ENCODE measurements at regions not wholly inside any gene's neighbourhood (a gene's known extent, or its start where the extent isn't known, plus 50 kb on each side); places are given as distances from the start of the nearest gene placed in this dataset.

DNA sequence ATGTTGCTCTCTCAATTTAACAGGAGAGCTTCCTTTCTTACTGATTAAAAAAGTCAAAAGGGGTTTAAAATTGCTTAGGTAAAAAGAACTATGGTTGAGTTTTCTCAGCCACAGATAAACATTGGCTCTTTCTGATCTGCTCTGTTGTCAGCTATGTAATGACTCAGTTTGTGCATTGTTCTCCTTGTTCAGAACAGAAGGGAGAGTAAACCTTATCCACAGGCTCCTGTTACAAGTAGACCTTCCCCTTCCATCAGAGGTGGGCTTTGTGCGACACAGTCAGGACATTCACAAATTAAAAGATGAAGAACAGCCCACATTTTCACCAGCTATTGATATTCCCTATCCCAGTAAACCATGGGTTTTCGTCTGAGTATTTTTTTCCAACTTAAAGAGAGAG lies 236.3 kb upstream of the SEMA6A start:
- TF ChIP-seq POLR2AphosphoS5 (IDR thresholded peaks at IDR 0.05), result no peak
- TF ChIP-seq, protein P1, sequence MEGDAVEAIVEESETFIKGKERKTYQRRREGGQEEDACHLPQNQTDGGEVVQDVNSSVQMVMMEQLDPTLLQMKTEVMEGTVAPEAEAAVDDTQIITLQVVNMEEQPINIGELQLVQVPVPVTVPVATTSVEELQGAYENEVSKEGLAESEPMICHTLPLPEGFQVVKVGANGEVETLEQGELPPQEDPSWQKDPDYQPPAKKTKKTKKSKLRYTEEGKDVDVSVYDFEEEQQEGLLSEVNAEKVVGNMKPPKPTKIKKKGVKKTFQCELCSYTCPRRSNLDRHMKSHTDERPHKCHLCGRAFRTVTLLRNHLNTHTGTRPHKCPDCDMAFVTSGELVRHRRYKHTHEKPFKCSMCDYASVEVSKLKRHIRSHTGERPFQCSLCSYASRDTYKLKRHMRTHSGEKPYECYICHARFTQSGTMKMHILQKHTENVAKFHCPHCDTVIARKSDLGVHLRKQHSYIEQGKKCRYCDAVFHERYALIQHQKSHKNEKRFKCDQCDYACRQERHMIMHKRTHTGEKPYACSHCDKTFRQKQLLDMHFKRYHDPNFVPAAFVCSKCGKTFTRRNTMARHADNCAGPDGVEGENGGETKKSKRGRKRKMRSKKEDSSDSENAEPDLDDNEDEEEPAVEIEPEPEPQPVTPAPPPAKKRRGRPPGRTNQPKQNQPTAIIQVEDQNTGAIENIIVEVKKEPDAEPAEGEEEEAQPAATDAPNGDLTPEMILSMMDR (IDR thresholded peaks at IDR 0.05; ENCODE audit: poor library complexity, severe bottlenecking), result no peak
- no peak for TF ChIP-seq EP300 (conservative IDR thresholded peaks at IDR 0.05; ENCODE audit: poor library complexity, severe bottlenecking)
- no peak for TF ChIP-seq MXI1 (conservative IDR thresholded peaks at IDR 0.05; ENCODE audit: poor library complexity, severe bottlenecking)
- no peak for TF ChIP-seq RAD21 (conservative IDR thresholded peaks at IDR 0.05)
- TF ChIP-seq, protein P2, sequence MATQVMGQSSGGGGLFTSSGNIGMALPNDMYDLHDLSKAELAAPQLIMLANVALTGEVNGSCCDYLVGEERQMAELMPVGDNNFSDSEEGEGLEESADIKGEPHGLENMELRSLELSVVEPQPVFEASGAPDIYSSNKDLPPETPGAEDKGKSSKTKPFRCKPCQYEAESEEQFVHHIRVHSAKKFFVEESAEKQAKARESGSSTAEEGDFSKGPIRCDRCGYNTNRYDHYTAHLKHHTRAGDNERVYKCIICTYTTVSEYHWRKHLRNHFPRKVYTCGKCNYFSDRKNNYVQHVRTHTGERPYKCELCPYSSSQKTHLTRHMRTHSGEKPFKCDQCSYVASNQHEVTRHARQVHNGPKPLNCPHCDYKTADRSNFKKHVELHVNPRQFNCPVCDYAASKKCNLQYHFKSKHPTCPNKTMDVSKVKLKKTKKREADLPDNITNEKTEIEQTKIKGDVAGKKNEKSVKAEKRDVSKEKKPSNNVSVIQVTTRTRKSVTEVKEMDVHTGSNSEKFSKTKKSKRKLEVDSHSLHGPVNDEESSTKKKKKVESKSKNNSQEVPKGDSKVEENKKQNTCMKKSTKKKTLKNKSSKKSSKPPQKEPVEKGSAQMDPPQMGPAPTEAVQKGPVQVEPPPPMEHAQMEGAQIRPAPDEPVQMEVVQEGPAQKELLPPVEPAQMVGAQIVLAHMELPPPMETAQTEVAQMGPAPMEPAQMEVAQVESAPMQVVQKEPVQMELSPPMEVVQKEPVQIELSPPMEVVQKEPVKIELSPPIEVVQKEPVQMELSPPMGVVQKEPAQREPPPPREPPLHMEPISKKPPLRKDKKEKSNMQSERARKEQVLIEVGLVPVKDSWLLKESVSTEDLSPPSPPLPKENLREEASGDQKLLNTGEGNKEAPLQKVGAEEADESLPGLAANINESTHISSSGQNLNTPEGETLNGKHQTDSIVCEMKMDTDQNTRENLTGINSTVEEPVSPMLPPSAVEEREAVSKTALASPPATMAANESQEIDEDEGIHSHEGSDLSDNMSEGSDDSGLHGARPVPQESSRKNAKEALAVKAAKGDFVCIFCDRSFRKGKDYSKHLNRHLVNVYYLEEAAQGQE (IDR thresholded peaks at IDR 0.05; ENCODE audit: borderline replicate concordance), result no peak
- no peak for TF ChIP-seq EZH2 (IDR thresholded peaks at IDR 0.05; ENCODE audit: borderline replicate concordance, insufficient read depth, low read length, poor library complexity, severe bottlenecking)
- no peak for TF ChIP-seq SMC3 (conservative IDR thresholded peaks at IDR 0.05; ENCODE audit: poor library complexity)
- TF ChIP-seq TAF1 (IDR thresholded peaks at IDR 0.05; ENCODE audit: low read depth), result no peak
- H2AFZ ChIP-seq (ENCODE audit: low read depth, low read length), result no peak overlapping the region

DNA sequence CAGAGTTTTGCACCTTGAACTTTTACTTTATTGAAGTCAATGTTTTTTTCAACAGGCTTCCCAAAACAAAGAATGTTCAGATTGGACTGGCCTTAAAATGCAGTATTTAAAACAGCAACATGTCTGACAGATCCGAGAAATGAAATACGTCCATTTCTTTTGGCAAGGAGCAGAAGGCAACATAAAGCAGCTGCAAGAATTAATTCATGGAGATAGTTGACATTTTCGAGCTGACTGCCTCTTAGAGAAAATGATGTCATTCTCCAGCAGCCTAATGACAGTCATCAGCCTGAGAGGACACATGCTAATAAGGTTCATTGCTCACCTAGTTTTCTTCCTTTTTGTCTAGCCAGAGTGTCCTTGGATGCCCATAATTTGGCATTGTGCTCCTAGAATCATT lies 232.2 kb upstream of the SEMA6A start:
- Histone ChIP-seq H3K27me3 (ENCODE audit: insufficient read depth, low read depth, low read length) (no peaks in the 10 kb centered on the region), H3K36me3 (ENCODE audit: insufficient read depth, low read length) (no peaks in the 10 kb centered on the region), H3F3A (ENCODE audit: insufficient read depth, low read length, poor library complexity, severe bottlenecking) (no peaks in the 10 kb centered on the region), H3K9me2 (ENCODE audit: insufficient read depth, low read length) (no peaks in the 10 kb centered on the region), H3K27ac (ENCODE audit: low read length) (peak overlapping the region; percentile 32), H3K4me3 (ENCODE audit: low read length) (peak overlapping the region; percentile 23), H3K9ac (ENCODE audit: low read length) (no peak overlapping the region), H2AFZ (ENCODE audit: low read depth, low read length) (no peak overlapping the region), H3K79me2 (replicated peaks; ENCODE audit: insufficient read depth, low read length) (no peaks in the 10 kb centered on the region), H3K9me3 (ENCODE audit: low read length) (no peaks in the 10 kb centered on the region), H4K20me1 (ENCODE audit: insufficient read depth) (no peaks in the 10 kb centered on the region), H3K4me2 (ENCODE audit: low read length) (no peak overlapping the region)
- TF ChIP-seq, protein P1 (IDR thresholded peaks at IDR 0.05; ENCODE audit: poor library complexity, severe bottlenecking), result no peak
- TF ChIP-seq RAD21 (conservative IDR thresholded peaks at IDR 0.05) (no peak), EZH2 (IDR thresholded peaks at IDR 0.05; ENCODE audit: borderline replicate concordance, insufficient read depth, low read length, poor library complexity, severe bottlenecking) (no peak), EP300 (conservative IDR thresholded peaks at IDR 0.05; ENCODE audit: poor library complexity, severe bottlenecking) (peak; percentile 57)
- TF ChIP-seq, protein P2 (IDR thresholded peaks at IDR 0.05; ENCODE audit: borderline replicate concordance), result no peak

More for the DNA sequence above, 236.3 kb upstream of the SEMA6A start:
- H4K20me1 ChIP-seq (ENCODE audit: insufficient read depth), result no peaks in the 10 kb centered on the region
- no peak overlapping the region for H3K9ac ChIP-seq (ENCODE audit: low read length)
- no peak overlapping the region for H3K4me3 ChIP-seq (ENCODE audit: low read length)
- H3K4me2 ChIP-seq (ENCODE audit: low read length), result no peak overlapping the region
- no peaks in the 10 kb centered on the region for H3K79me2 ChIP-seq (replicated peaks; ENCODE audit: insufficient read depth, low read length)
- no peak overlapping the region for H3K27ac ChIP-seq (ENCODE audit: low read length)
- no peaks in the 10 kb centered on the region for H3K9me2 ChIP-seq (ENCODE audit: insufficient read depth, low read length)
- no peaks in the 10 kb centered on the region for H3K9me3 ChIP-seq (ENCODE audit: low read length)
- no peaks in the 10 kb centered on the region for H3K36me3 ChIP-seq (ENCODE audit: insufficient read depth, low read length)
- no peaks in the 10 kb centered on the region for H3K27me3 ChIP-seq (ENCODE audit: insufficient read depth, low read depth, low read length)
- H3F3A ChIP-seq (ENCODE audit: insufficient read depth, low read length, poor library complexity, severe bottlenecking), result no peaks in the 10 kb centered on the region
